Inferior parietal cortex (tissue), 1 donor: ENCODE measurements at regions not wholly inside any gene's neighbourhood (a gene's known extent, or its start where the extent isn't known, plus 50 kb on each side); places are given as distances from the start of the nearest gene placed in this dataset.
"Not testable (repeated sequence)": the region's sequence is repeated elsewhere in the genome, so short reads cannot be mapped to it uniquely, and the experiment has no call there.

Experiments
- DNase-seq: peaks from one replicate; pipeline ENCODE4 v3.0.0-alpha.2; 2016; ENCODE audit errors: extremely low spot score

DNA sequence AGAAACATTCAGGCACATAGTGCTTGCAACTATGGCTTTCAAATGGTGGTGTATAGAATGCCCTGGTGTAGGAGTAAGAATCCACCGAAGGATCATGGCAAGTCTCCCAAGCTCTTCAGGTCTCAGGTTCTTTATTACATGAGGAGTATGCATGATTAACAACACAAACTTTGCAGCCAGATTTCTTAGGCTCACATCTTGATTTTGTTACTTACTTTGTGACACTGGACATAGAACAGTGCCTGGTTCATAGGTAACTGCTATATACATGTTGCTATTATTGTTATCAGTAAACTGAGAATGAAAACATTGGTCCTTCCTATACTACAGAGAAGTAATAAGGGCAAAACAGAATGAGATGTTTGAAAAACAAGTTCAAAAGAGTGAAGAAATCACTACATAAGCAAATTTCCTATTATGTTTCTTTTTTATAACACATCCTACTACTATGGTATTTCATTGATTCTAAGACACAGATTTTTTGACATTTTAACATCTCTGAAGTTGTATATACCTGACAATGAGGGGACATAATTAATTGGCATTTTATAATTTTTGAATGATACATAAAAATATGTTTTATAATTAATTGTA lies 284.9 kb downstream of the C1D start:
- no peak for DNase-seq

DNA sequence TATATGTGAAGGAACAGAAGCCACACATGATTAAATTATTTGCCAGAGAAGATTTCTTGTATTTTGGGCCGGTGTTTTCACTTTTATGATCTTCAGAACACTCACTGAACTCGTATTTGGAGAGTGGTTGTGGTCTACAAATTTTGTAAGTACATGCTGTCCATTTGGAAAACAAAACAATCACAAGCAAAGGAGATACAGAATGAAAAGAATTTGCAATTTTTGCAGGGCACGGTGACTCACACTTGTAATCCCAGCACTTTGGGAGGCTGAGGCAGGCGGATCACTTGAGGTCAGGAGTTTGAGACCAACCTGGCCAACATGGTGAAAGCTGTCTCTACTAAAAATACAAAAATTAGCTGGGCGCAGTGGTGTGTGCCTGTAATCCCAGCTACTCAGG lies 282.0 kb downstream of the C1D start:
- not testable (repeated sequence) for DNase-seq

DNA sequence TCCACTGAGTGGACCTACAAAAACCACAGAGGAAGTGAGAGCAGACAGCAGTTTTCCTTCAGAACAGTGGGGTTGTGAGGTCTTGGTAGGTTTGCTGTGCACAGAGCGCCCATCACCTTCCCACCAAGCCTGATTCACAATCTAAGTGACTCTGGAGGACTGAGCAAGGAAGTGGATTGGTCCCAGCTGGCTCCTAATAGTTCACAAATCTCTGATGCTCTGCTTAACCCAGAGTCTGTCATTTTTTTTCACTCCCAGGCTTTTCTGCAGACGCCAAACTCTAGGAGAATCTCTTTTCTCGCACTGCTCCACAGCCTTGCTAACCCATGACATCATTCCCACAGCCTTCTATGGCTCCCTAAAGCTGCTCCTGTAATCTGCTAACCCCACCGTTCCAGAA lies 280.4 kb downstream of the C1D start:
- DNase-seq, result no peak

DNA sequence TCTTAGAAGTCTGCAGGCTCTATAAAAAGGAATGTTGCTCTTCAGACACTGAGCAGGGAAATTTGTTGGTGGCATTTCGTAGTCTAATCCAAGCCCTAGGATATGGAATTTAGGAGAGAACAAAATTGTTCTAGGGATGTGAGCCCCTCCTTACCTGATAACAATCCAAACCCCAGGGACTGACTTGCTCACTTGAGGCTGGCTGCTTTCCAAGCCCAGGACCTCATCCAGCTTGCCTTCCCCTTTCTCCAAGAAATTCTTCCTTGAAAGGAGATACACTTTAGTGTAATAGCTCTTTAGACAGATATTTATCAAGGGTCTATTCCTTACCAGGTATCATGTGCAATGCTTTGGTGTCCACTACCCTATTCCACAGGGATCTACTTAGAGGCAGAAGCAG lies 279.8 kb downstream of the C1D start:
- no peak for DNase-seq

DNA sequence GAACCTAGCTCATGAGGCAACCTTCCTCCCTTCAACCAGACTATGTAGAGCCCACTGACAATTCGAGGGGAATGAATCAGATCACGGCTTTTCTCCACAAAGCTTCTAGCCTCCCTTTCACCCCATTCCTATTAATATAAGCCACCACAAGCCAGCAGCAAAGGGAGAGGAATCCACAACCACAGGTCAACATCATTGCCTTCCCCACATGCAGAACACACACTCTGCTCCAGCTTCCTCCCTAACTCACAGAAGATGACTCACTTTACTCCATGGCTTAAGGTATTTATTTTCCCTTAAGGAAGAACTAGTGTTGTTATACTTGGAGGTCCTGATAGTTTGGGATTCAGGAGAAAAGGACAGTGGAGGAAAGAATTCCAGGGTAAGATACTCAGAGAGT lies 272.2 kb downstream of the C1D start:
- DNase-seq, result no peak

DNA sequence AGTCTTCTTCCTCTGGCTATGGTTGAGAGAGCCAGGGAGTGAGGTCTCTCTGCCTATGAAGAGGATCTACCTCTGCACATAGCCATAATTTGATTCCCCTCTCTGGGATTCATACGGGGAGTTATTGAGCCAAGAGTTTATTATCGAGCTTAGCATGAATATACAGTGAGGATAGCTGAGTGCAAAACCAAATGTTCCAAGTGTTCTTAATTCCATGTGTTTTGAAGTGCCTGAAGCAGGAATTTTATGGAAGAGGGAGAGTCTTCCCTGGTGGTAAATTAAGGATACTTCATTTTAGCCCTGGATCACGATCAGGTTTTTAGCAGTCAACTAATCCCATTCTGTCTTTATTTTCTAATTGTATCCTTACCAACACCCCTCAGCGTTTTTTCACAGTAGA lies 270.6 kb downstream of the C1D start:
- no peak for DNase-seq

DNA sequence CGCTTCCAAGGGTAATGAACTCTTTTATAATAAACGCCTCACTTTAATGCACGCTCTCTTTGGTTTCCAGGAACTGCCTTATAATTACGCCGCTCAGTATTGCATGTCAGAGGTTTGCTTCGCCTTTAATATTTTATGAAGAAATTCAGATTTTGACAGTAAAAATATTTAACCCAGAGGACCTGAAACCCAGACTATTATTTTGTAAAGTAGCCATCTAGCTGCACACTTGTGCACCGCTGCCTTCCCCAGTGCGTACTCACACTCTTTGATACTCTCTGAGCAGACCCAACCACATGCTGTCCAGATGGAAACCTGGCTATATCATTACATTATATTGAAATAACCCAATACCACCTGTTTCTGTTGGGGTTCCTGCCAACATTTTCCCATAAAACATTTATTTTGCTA lies 270.1 kb downstream of the C1D start:
- DNase-seq, result no peak

DNA sequence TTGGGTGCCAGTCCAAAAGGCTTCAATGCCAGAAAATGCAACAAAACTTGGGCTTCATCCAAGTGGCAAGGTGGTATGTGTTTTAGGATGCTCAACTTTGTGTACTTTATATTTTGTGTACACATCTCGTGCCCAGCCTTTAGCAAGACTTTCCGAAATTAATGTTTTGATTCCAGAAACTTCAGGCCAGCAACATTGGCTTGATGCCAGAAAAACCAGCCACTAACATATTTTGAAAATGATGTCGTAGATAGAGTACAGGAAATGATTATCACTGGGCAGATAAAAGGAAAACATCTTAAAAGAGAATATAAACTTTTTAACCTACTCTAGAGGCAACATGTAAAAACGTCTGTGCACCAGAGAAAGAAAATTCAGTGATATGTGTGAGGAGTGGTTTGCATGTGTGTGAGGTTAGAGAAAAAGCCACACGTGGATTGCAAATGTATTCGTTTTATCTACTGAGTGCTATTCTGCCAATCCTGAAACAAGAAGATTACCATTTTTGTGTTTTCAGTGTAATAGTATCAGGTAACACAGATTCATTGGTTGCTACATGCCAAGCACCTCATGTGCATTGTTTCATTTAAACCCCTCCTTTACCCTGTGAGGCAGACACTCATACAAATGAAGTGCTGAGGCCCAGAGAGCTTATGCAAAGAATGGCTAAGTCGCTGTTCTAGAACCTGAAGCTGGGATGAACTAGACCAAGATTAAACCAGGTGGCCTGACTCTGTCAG lies 264.8 kb downstream of the C1D start:
- no peak for DNase-seq

DNA sequence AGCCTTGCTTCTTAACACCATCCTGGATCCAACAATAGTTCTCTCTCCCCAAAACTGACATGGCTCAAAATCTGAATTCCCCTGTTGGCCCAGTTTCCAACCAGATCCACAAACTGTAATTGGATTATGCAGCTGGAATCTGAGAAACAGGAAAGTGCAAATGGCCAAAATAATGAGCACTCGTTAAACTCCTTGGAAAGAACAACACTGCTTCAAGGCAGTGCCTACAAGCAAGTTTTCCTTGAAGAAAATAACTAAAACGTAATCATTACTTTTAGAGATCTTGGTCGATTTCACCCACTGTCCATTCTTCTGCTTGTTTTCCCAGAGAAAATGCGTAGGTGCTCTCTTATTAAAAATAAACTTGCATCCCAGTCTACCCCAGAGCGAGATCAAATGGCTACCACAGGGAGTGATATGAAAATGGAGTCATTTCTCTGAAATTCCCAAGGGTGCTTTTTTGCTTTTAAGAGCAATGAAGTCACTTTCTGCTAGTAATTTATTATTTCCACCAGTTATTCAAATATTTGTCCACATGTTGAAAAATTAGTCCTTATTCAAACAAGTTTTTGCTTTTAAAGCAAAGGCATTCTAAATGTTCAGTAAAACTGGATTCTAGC lies 264.2 kb downstream of the C1D start:
- DNase-seq, result no peak

DNA sequence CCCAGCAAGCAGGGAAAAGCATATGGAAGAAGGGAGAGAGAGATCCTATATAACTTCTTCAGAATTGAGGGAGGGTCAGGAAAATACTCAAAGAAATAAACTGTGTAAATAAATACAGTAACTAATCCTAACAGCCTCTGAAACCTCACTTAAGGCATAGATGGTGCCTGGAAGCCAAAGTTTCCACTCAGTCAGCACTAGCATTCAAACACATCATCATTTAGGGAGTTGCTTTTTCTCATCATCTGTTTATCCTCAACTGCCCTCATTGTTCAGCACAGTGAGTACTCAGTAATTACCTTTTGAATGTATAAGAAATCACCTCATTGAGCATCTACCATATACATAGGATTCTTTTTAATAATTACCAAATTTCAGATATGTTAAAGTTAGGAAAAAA lies 262.9 kb downstream of the C1D start:
- DNase-seq, result no peak

DNA sequence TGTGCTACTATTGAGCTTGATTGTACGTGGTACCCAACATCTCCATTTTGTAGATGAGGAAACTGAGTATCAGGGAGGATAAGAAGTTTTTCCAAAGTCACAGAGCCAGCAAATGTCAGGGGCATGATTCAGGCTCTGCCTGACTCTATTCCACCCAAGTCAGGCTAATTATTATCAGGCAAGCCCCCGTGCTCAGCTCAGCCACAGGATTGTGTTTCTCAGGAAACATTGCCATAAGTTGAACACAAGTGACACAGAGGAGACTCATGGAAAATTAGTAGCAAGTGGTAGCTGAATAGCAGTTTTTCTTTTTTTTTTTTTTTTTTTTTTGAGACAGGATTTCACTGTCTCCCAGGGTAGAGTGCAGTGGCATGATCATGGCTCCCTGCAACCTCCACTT lies 260.5 kb downstream of the C1D start:
- DNase-seq, result no peak

DNA sequence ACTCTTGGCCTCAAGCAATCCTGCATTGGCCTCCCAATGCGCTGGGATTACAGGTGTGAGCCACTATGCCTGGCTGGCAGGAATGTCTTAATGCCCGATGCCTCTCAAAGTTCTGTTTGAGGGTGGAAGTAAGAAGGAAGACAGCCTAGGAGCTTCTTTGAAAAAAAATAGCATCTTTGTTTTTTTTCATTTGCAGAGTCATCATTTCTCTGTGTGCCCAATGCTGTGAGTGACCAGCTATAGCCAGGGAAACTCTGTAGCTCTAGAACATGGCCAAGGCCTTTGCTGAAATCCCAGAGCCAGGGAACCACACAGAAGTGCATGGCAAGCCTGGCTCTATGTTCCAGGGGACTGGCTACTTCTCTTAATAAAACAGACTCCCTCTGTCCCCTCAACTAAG lies 260.0 kb downstream of the C1D start:
- no peak for DNase-seq

DNA sequence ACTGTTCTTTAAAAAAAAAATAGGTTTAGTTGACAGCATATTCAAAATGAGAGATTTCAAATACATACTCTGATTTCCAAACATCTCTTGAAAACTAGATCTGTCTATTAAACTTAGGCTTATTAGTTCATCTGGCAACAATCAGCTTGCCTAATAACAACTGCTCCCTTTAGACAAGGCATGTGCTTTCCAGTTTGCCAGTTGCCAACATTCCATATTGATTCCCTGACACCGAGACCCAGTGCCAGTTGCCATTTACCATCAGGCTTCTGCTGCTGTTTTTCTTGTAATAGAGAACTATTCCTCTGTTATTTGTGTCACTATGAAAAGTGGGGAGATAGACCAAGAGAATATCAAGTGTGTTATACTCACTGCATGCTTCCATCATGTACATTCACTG lies 256.0 kb downstream of the C1D start:
- no peak for DNase-seq

DNA sequence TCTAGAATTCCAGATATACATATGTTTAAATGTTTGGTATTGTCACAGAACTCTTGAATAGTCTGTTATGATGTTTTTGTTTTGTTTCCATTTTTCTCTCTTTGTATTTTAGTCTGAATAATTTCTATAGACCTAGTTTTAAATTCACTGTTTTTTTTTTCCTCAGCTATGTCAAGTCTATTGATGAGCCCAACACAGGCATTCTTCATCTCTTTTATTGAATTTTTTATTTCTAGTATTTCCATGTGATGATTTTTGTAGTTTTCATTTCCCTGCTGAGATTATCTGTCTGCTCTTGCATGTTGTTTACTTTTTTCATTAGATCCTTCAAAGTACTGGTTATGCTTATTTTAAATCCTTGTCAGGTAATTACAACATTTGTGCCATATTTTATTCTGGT lies 254.7 kb downstream of the C1D start:
- no peak for DNase-seq

DNA sequence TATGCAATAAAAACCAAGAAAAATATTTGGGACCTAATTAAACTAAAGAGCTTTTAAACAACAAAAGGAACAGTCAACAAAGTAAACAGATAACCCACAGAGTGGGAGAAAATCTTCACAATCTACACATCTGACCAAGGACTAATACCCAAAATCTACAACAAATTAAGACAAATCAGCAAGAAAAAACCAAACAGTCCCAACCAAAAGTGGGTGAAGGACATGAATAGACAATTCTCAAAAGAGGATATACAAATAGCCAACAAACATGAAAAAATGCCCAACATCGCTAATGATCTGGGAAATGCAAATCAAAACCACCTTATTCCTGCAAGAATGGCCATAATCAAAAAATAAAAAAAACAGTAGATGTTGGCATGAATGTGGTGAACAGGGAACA lies 250.1 kb downstream of the C1D start:
- DNase-seq, result no peak

DNA sequence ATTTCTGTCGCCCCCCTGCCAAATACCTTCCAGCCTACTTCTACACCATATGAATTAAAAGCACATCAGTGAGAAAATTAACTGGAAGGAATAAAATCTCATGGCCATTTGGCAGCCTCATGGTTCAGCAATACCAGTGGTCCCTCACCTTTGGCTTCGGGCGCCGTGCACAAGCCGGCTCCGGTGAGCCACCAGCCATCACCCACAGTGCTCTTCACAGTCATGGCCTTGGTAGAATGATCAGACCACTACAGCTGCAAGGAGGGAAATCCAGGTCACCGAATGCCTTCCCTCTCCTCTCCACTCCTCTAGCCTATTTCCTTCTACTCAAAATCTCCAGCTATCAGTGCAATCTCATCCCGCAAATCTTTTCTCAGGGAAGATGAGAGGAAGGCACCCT lies 239.1 kb downstream of the C1D start:
- no peak for DNase-seq

DNA sequence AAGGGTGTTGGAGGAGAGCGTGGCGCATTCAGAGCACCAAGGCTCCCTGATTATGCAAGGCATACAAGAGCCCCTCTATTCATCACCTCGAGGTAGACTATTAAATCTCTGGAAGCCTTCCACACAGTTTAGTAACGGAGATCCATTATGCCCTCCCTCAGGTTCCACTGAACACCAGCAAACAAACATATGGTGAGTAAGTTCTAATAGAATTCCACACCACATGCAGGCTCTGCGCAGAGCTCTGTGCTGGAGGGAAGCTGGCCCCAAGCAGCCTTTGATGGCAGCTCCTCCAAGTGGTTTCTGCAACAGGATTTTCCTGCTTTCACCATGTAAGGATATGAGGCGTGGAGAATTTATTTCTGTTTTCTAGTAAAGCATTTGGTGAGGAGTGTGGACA lies 238.6 kb downstream of the C1D start:
- DNase-seq, result no peak

DNA sequence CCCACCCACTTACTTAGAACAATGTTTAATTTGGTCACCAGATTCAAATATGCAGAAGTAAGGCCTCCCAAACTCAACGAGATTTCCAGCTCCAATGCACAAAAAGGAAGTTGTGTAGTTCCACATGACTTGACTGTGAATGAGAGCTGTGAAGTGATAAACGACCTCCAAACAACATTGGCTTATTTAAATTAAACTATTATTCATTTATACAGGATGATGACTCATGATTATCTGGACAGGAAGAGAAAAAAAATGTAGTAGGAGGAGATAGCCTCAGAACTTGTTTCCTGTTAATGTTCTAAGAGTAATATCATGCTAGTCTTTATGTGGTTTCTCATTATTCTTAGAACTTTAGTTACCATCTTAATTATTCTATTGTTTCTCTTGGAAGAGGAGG lies 237.3 kb downstream of the C1D start:
- no peak for DNase-seq

DNA sequence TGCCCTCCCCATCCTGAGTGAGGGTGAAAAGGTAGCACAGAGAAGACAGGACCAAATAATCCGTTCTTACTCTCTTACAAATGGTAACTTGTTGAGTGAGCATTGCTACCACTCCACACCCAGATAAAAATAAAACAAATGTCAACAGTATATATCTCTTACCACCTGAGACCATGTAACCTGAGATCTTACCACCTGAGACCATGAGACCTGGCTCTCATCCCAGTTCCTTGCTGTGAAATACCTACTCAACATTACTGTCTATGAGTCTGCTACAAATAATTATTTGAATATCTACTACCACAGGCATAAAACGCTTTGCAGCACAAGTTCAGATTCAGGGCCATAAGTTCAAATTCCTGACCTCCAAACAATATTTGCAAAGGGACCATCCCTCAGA lies 234.7 kb downstream of the C1D start:
- no peak for DNase-seq

DNA sequence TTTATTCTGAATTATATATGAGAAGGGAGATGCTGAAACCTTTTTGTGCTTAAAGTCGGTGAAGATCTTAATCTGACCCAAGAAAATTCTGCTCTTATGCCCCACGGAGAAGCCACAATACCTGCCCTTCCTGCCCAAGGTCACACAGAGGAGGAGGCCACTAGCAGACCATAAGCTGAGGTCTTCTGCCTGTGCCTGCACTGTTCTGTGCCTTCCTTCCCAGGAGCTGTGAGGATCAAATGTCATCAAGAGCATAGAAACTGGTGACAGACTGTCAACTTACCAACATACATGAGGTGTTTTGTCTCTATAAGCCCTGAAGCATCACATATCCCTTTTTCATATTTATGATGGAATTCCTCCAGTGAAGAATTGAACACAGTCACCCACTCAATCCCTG lies 233.3 kb downstream of the C1D start:
- DNase-seq, result no peak

DNA sequence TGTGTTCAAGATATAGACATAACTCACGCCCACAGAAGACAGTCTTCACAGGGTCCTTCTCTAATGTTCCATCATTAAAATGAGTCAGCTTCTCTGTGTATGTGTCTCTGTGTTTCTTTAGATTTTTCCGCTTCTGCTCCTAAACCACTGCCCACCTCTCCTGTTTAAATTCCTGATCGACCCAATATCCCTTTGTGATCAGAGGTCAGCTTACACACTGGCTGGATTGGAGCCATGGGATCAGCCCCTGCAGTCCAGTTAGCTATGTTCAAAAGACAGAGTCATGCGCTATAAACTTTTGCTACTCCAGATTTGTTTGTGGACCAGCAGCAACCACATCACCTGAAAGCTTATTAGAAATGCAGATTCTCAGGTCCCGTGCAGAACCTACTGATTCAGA lies 229.2 kb downstream of the C1D start:
- no peak for DNase-seq

DNA sequence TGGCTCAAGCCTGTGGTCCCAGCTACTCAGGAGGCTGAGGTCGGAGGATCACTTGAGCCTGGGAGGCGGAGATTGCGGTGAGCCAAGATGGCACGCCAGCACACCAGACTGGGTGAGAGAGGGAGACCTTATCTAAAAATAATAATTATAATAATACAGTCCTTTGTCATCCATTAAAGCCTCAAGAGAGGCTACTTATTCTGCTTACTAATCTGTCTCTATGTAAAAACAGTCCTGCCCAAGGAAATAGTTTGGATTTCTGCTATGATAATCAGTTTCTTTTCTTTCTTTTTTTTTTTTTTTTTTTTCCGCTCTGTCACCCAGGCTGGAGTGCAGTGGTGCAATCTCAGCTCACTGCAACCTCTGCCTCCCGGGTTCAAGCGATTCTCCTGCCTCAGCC lies 228.3 kb downstream of the C1D start:
- DNase-seq, result no peak

DNA sequence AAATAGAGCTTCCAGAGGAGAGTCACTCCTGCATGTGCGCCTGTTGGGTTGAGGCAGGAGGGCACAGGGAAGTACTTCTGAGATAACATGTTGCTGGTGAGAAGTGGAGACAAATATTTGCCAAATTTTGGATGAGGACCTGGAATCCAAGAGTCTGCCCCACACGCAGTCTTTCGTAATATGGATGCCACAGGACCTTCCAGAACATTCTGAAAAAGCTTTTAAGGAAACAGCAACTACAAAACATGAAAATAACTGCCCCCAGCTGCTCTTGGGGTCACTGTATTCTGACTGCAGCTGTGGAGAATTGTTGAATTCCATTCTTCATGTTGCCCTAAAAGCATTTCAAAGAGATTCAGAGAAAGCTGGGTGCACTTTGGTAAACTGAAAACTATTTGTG lies 227.5 kb downstream of the C1D start:
- DNase-seq, result no peak

DNA sequence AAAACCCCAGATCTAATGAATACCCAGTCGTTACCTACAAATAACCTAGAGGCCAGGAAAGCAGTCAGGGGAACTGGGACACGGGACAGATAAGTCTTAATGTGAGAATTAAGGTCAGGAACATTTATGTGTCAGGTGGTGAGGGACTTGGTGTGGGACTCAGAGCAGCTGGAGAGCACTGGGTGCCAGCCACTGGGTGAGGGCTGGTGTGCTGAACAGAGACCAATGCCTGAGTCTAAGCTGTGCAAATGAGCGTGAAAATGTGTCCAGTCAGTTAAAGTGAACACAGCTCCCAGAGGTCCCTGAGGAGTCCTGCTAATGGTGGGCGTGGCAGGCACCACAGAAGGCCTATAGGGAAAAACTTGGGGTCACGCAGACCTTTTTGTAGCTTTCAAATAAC lies 225.9 kb downstream of the C1D start:
- no peak for DNase-seq
